ENCODE measurements at regions not wholly inside any gene's neighbourhood (a gene's known extent, or its start where the extent isn't known, plus 50 kb on each side); places are given as distances from the start of the nearest gene placed in this dataset.

GRCh38 chr1:194658090-194658439 is 1471.7 kb upstream of the B3GALT2 start:
- TF ChIP-seq POLR2AphosphoS5 (IDR thresholded peaks at IDR 0.05; ENCODE audit: low read depth, low read length) (no peak), TAF1 (IDR thresholded peaks at IDR 0.05; ENCODE audit: borderline replicate concordance, insufficient read depth, low read length) (no peak), FOXP2 (optimal IDR thresholded peaks at IDR 0.05; ENCODE audit: borderline replicate concordance, extremely low read depth, extremely low read length, insufficient read depth) (no peak), SIN3A (IDR thresholded peaks at IDR 0.05; ENCODE audit: borderline replicate concordance, insufficient read depth, low read length) (no peak)
- TF ChIP-seq, protein P1, sequence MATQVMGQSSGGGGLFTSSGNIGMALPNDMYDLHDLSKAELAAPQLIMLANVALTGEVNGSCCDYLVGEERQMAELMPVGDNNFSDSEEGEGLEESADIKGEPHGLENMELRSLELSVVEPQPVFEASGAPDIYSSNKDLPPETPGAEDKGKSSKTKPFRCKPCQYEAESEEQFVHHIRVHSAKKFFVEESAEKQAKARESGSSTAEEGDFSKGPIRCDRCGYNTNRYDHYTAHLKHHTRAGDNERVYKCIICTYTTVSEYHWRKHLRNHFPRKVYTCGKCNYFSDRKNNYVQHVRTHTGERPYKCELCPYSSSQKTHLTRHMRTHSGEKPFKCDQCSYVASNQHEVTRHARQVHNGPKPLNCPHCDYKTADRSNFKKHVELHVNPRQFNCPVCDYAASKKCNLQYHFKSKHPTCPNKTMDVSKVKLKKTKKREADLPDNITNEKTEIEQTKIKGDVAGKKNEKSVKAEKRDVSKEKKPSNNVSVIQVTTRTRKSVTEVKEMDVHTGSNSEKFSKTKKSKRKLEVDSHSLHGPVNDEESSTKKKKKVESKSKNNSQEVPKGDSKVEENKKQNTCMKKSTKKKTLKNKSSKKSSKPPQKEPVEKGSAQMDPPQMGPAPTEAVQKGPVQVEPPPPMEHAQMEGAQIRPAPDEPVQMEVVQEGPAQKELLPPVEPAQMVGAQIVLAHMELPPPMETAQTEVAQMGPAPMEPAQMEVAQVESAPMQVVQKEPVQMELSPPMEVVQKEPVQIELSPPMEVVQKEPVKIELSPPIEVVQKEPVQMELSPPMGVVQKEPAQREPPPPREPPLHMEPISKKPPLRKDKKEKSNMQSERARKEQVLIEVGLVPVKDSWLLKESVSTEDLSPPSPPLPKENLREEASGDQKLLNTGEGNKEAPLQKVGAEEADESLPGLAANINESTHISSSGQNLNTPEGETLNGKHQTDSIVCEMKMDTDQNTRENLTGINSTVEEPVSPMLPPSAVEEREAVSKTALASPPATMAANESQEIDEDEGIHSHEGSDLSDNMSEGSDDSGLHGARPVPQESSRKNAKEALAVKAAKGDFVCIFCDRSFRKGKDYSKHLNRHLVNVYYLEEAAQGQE (IDR thresholded peaks at IDR 0.05; ENCODE audit: insufficient read depth in 1 of 2, low read depth in 2 of 2, low read length in 2 of 2): no peak
